Keratinocyte (primary cell): ENCODE measurements at regions not wholly inside any gene's neighbourhood (a gene's known extent, or its start where the extent isn't known, plus 50 kb on each side); places are given as distances from the start of the nearest gene placed in this dataset.

Experiments
- DNase-seq: peaks from one replicate; pipeline ENCODE4 v3.0.0-alpha.2; 2011; ENCODE audit warnings: low read depth, missing footprints, low spot score
- FAIRE-seq: peaks from 2 replicates; lab custom pipeline; 2011; peaks lifted over from hg19 to GRCh38; lab: Jason Lieb, UNC
- H2AFZ ChIP-seq: 2 replicates; pipeline ENCODE4 v1.6.0; 2012; ENCODE audit warnings: low read length, control low read depth, inconsistent platforms; ENCODE audit not compliant: control insufficient read depth
- H3K27ac ChIP-seq: 2 replicates; pipeline ENCODE4 v1.5.1; 2011; ENCODE audit warnings: low read length; ENCODE audit not compliant: control insufficient read depth, insufficient read depth
- H3K27me3 ChIP-seq: 3 replicates; pipeline ENCODE4 v1.6.0; 2011; ENCODE audit warnings: low read length; ENCODE audit not compliant: control insufficient read depth, insufficient read depth; ENCODE audit errors: extremely low read depth
- H3K36me3 ChIP-seq, 2 experiments: 2 replicates in 1 of 2; 3 replicates in 1 of 2; pipeline ENCODE4 v1.5.1; 2011; ENCODE audit warnings: low read length in 2 of 2, mild to moderate bottlenecking in 1 of 2; ENCODE audit not compliant: control insufficient read depth in 2 of 2, insufficient read depth in 2 of 2; ENCODE audit errors: extremely low read depth in 1 of 2
- H3K4me1 ChIP-seq: 3 replicates; pipeline ENCODE4 v1.5.1; 2011; ENCODE audit warnings: low read length; ENCODE audit not compliant: control insufficient read depth, insufficient read depth; ENCODE audit errors: extremely low read depth
- H3K4me2 ChIP-seq: 3 replicates; pipeline ENCODE4 v1.6.0; 2011; ENCODE audit warnings: low read depth, low read length; ENCODE audit not compliant: control insufficient read depth, insufficient read depth; ENCODE audit errors: extremely low read depth
- H3K4me3 ChIP-seq, 3 experiments: fragments of 200-600 bp in 1 of 3; sonication (generic) in 1 of 3; 2 replicates in 2 of 3; 3 replicates in 1 of 3; pipeline ENCODE4 v1.5.1; 2011 to 2016; ENCODE audit warnings: low read length in 3 of 3, mild to moderate bottlenecking in 3 of 3, control low read depth in 2 of 3, inconsistent platforms in 1 of 3, low read depth in 1 of 3, mixed read lengths in 1 of 3, mixed run types in 1 of 3, moderate library complexity in 1 of 3; ENCODE audit not compliant: control insufficient read depth in 2 of 3, insufficient read depth in 2 of 3; ENCODE audit errors: extremely low read depth in 1 of 3
- H3K79me2 ChIP-seq: 2 replicates; pipeline ENCODE4 v1.6.0; 2012; ENCODE audit warnings: low read length; ENCODE audit not compliant: control insufficient read depth, insufficient read depth
- H3K9ac ChIP-seq: 3 replicates; pipeline ENCODE4 v1.6.0; 2011; ENCODE audit warnings: low read length; ENCODE audit not compliant: control insufficient read depth, insufficient read depth; ENCODE audit errors: extremely low read depth
- H3K9me1 ChIP-seq: 3 replicates; pipeline ENCODE4 v1.6.0; 2011; ENCODE audit warnings: low read length; ENCODE audit not compliant: control insufficient read depth, insufficient read depth; ENCODE audit errors: extremely low read depth
- H3K9me3 ChIP-seq: 2 replicates; pipeline ENCODE4 v1.5.1; 2012; ENCODE audit warnings: low read depth, low read length; ENCODE audit not compliant: control insufficient read depth
- H4K20me1 ChIP-seq: 3 replicates; pipeline ENCODE4 v1.6.0; 2011; ENCODE audit warnings: low read length; ENCODE audit not compliant: control insufficient read depth, insufficient read depth; ENCODE audit errors: extremely low read depth
- EZH2 ChIP-seq: IDR thresholded peaks from one replicate; pipeline ENCODE4 v1.6.1; 2012; ENCODE audit warnings: inconsistent platforms, mild to moderate bottlenecking, low read length, moderate library complexity
- dilution Hi-C: fragments of 300-500 bp; cut with MboI; formaldehyde crosslinking; loops from one replicate; pipeline ENCODE4 v1.7.0; 2020; ENCODE audit warnings: low sequenced_read_pairs; ENCODE audit not compliant: extremely low pct_ligation_motif_present
- TF ChIP-seq, protein P1 (sequence below), 3 experiments: IDR thresholded peaks in 1 of 3; conservative IDR thresholded peaks in 1 of 3; optimal IDR thresholded peaks in 1 of 3; 2 replicates in 2 of 3; 3 replicates in 1 of 3; pipeline versions ENCODE3 to v1.5.1; 2011; ENCODE audit warnings: low read length in 3 of 3, mild to moderate bottlenecking in 3 of 3, moderate library complexity in 2 of 3, control low read depth in 1 of 3, inconsistent platforms in 1 of 3; ENCODE audit not compliant: insufficient read depth in 2 of 3; ENCODE audit errors: extremely low read depth in 1 of 3

DNA sequence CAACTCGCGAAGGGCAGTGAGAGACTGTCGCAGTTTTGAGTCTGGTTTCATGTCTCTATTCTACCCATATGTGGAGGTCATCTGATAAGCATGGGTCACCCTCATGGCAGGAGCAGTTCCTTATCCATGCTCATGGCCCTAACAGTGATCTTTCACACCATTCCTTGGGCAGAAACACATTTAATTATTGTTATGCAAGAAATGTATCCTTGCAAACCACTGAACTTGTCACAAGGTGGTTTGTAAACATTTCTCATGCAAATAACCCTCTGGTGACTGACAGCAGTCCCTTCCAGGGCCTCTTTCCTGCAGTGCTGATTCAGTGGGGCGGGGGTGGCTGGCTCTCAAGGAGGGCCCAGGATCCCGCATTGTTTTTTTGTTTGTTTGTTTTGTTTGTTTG lies 421.4 kb upstream of the RUNX1 start:
- Histone ChIP-seq H3K9ac (no peak overlapping the region), H3K27ac (no peak overlapping the region), H3K4me3 (no peak overlapping the region), H3K9me3 (no peaks in the 10 kb centered on the region), H3K4me2 (no peak overlapping the region), H2AFZ (no peak overlapping the region), H3K27me3 (no peaks in the 10 kb centered on the region), H3K4me1 (no peaks in the 10 kb centered on the region), H3K9me1 (no peaks in the 10 kb centered on the region), H3K79me2 (no peaks in the 10 kb centered on the region), H4K20me1 (no peaks in the 10 kb centered on the region), H3K36me3 (no peaks in the 10 kb centered on the region)
- TF ChIP-seq, protein P1, sequence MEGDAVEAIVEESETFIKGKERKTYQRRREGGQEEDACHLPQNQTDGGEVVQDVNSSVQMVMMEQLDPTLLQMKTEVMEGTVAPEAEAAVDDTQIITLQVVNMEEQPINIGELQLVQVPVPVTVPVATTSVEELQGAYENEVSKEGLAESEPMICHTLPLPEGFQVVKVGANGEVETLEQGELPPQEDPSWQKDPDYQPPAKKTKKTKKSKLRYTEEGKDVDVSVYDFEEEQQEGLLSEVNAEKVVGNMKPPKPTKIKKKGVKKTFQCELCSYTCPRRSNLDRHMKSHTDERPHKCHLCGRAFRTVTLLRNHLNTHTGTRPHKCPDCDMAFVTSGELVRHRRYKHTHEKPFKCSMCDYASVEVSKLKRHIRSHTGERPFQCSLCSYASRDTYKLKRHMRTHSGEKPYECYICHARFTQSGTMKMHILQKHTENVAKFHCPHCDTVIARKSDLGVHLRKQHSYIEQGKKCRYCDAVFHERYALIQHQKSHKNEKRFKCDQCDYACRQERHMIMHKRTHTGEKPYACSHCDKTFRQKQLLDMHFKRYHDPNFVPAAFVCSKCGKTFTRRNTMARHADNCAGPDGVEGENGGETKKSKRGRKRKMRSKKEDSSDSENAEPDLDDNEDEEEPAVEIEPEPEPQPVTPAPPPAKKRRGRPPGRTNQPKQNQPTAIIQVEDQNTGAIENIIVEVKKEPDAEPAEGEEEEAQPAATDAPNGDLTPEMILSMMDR (optimal IDR thresholded peaks at IDR 0.05 in 1 of 3, IDR thresholded peaks at IDR 0.05 in 1 of 3, conservative IDR thresholded peaks at IDR 0.05 in 1 of 3; ENCODE audit: extremely low read depth in 1 of 3, insufficient read depth in 2 of 3, low read length in 3 of 3), result no peak
- no peak for TF ChIP-seq EZH2
- FAIRE-seq (no peak), DNase-seq (no peak)
- dilution Hi-C loops, result no loop called here

DNA sequence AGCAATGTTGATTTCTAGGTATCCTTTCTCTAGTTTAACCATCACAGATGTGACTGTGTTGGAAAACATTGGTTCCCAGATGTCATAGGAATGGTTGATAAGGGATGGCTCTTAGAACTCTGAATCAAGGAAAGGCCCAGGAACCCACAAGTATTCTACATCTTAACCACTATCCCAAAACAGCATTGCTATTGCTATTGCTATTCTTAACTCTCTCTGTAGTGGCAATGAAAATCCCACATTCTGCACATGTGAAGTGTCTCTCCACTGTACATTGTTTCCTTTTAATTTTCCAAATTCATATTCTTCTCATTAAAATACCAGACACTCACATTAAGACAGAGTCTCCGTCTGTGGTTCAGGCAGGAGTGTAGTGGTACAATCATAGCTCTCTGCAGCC lies 420.4 kb upstream of the RUNX1 start:
- dilution Hi-C loops, result no loop called here

More for the DNA sequence above, 420.4 kb upstream of the RUNX1 start:
- no peak overlapping the region for H3K9ac ChIP-seq
- no peaks in the 10 kb centered on the region for H3K27me3 ChIP-seq
- no peaks in the 10 kb centered on the region for H3K9me1 ChIP-seq
- no peak overlapping the region for H3K27ac ChIP-seq
- H2AFZ ChIP-seq, result no peak overlapping the region
- no peaks in the 10 kb centered on the region for H3K36me3 ChIP-seq
- H3K4me2 ChIP-seq, result no peak overlapping the region
- no peaks in the 10 kb centered on the region for H3K79me2 ChIP-seq
- no peak for DNase-seq
- no peak for TF ChIP-seq EZH2
- TF ChIP-seq, protein P1 (optimal IDR thresholded peaks at IDR 0.05 in 1 of 3, IDR thresholded peaks at IDR 0.05 in 1 of 3, conservative IDR thresholded peaks at IDR 0.05 in 1 of 3; ENCODE audit: extremely low read depth in 1 of 3, insufficient read depth in 2 of 3, low read length in 3 of 3), result no peak
- H4K20me1 ChIP-seq, result no peaks in the 10 kb centered on the region
- H3K9me3 ChIP-seq, result no peaks in the 10 kb centered on the region
- H3K4me3 ChIP-seq, result no peak overlapping the region
- no peaks in the 10 kb centered on the region for H3K4me1 ChIP-seq
- FAIRE-seq, result no peak
